Stomach smooth muscle (tissue), 2 donors: ENCODE measurements at regions not wholly inside any gene's neighbourhood (a gene's known extent, or its start where the extent isn't known, plus 50 kb on each side); places are given as distances from the start of the nearest gene placed in this dataset.

ENCODE experiments used
- H3K27ac ChIP-seq: one replicate; pipeline ENCODE4 v1.7.0; 2013; ENCODE audit warnings: mild to moderate bottlenecking, low read length, inconsistent platforms
- H3K27me3 ChIP-seq, 2 donors: one replicate each; pipeline ENCODE4 v1.7.0; 2013; ENCODE audit warnings: low read length in 2 of 2; ENCODE audit not compliant: insufficient read depth in 2 of 2, control insufficient read depth in 1 of 2
- H3K36me3 ChIP-seq, 2 donors: one replicate each; pipeline ENCODE4 v1.7.0; 2013; ENCODE audit warnings: low read length in 2 of 2; ENCODE audit not compliant: control insufficient read depth in 2 of 2, insufficient read depth in 2 of 2
- H3K4me1 ChIP-seq: one replicate; pipeline ENCODE4 v1.7.0; 2013; ENCODE audit warnings: low read length; ENCODE audit not compliant: control insufficient read depth, insufficient read depth
- H3K4me3 ChIP-seq, 2 donors: one replicate each; pipeline ENCODE4 v1.7.0; 2013; ENCODE audit warnings: low read length in 2 of 2
- H3K9ac ChIP-seq, 2 donors: one replicate each; pipeline ENCODE4 v1.7.0; 2013; ENCODE audit warnings: low read length in 2 of 2, mild to moderate bottlenecking in 1 of 2
- H3K9me3 ChIP-seq, 2 donors: one replicate each; pipeline ENCODE4 v1.7.0; 2013; ENCODE audit warnings: low read length in 2 of 2; ENCODE audit not compliant: control insufficient read depth in 2 of 2
- donor health status: healthy.
- donor health status: Pancreatic carcinoma.

DNA sequence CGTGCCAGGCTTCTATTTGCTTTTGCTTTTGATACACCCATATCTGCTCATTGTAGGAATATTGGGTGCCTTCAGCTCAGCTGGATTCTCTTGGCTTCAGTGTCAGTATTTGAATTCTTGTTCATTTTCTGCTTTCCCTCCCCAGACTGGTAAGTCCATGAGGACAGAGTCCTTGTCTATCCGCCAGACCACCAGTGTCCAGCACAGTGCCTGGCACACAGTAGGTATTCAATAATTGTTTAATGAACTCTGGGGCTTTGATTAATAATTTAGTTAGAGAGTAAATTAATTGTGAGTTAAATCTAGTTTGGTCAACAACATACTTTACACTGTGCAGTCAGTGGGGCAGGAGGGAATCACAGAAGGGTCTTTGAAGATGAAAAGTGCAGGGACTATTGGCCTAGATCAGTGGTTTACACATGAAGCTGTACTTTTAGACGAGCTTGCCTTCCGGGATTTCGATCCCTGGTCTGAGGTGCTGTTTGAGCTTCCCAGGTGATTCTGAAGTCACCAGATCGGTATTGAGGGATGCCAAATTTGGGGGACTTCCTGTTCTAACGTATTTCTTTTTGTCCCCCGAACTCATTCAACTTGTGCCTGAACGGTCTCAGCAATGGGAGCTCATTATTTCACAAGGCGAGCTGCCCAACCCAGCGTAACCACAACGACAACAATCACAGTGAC lies 119.1 kb upstream of the JUN start:
- no peaks in the 10 kb centered on the region for H3K9me3 ChIP-seq
- H3K4me3 ChIP-seq: peak overlapping the region; percentile 70 to 91
- H3K27ac ChIP-seq: peak overlapping the region; percentile 97
- H3K27me3 ChIP-seq: no peaks in the 10 kb centered on the region
- peaks cover 21% of the 10 kb centered on the region for H3K4me1 ChIP-seq
- H3K9ac ChIP-seq: peak overlapping the region; percentile 83 to 97
- H3K36me3 ChIP-seq: no peaks in the 10 kb centered on the region

DNA sequence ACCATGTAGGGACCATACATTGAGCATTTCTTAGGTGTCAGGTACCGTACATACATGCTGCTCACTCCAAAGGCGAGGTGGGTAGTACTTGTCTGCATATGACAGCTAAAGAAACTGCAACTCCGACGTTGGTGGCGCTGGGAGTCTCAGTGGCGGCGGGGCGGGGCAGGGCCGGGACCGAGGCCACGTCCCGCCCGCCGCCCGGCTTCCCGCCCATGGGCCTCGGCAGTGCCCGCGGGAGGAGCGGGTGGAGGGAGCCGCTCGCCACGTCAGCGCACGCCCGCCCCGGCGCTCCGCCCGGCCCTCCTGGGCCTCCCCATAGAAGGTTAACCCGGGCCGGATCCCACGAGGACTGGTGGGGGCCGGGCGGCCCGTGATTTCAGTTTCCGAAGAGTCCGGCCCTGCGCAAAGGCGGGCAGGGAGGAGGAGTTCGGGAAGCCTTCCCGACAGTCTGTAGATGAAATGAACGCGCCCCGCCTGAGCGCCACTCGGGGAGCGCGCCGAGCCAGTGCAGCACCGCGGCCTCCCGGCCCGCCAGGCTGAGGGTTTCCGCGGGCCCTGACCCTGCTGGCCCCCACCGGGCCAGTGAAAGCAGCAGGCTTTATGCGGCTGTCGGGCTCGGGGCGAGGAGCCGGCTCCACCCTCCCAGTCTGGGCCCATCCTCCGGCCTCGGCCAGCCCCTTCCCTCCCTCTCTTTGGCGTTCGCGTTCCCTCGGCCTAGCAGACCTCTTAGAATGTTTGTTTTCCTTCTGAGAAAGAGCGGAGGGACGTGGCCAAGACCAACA lies 119.9 kb upstream of the JUN start:
- Histone ChIP-seq H3K36me3 (no peaks in the 10 kb centered on the region), H3K27ac (peak overlapping the region; percentile 97), H3K4me1 (peaks cover 21% of the 10 kb centered on the region), H3K27me3 (no peaks in the 10 kb centered on the region), H3K4me3 (peak overlapping the region; percentile 70 to 91), H3K9ac (peak overlapping the region; percentile 83 to 97), H3K9me3 (no peaks in the 10 kb centered on the region)

DNA sequence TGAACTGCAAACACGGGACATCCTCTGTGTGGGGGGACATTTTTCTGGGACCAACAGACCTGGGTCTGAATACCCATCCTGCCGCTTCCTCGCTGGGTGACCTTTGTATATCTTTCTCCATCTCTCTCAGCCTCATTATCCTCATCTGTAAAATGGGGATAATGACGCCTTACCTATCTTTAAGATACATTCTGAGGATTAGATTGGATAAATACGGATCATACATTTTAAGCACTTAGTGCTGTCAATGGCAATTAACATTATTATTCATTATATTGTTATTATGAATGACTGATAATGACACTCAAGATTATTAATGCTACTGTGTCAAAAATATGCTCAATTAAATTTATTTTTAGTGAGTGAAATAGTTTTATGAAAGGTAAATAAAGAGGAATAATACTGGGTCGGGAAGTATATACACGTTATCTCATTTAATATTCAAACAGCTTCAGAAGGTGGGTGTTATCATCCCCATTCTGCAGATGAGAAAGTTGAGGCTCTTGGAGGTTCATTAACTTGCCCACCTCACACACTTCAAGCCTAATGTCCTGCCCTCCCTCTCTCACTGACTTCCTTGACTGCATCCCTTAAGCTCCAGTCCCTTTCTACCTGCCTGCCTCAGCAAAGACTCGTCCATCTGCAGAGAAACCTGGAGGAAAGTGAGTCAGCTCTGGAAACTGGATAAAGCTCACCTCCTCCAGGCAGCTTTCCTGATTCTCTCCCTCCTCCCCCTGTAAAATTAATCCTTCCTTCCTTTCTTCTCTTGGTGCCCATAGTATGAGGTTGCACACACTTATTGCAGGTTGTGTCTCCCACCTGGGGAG lies 120.7 kb upstream of the JUN start:
- Histone ChIP-seq H3K9me3 (no peaks in the 10 kb centered on the region), H3K27ac (peak overlapping the region; percentile 97), H3K9ac (peak overlapping the region; percentile 83 to 97), H3K4me3 (peak overlapping the region; percentile 51 to 91), H3K27me3 (no peaks in the 10 kb centered on the region), H3K36me3 (no peaks in the 10 kb centered on the region), H3K4me1 (peaks cover 14% of the 10 kb centered on the region)

DNA sequence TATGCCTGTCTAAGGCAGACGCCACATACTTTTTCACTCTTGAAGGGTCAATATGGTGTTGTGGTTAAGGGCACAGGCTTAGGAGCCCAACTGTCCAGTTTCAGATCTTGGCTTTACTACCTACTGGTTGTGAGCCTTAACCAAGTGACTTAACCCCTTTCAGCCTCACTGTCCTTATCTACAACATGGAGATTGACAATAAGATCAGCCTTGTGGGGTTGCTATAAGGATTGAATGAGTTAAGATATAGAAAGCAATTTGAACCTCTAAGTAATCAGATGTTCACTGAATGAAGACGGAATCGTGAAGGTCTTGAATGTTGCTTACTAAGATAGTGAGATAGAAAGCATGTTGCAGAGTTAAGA lies 121.3 kb upstream of the JUN start:
- Histone ChIP-seq H3K36me3 (no peaks in the 10 kb centered on the region), H3K27me3 (no peaks in the 10 kb centered on the region), H3K4me1 (peaks cover 14% of the 10 kb centered on the region), H3K27ac (no peak overlapping the region), H3K9ac (no peak overlapping the region), H3K9me3 (no peaks in the 10 kb centered on the region), H3K4me3 (no peak overlapping the region)

DNA sequence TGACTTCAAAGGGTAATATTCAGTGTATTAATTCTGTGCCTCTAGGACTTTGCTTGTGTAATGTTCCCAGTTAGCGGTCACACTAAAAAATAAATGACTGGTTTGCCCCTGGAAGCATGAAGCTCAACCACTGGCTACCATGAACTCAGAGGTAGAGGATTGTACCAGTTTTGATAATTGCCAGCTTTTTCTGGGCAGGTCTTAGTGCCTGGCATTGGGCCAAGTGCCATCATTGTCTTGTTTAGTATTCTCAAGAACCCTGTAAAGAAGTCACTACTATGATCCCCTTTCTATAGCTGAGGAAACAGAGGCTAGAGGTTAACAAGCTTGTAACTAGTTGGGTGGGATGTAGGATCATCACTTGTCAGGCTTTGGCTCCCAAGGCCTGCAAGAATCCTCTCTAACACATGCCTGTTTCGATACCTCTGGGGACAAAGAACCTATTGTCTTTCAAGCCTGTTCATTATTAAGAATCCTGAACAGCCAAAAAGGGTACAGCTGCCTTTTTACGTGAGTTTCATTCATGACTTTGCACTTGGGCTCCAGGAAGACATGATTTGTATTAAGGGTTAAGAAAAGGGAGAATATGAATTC lies 121.9 kb upstream of the JUN start:
- no peak overlapping the region for H3K4me3 ChIP-seq
- no peaks in the 10 kb centered on the region for H3K27me3 ChIP-seq
- H3K4me1 ChIP-seq: peaks cover 14% of the 10 kb centered on the region
- H3K9me3 ChIP-seq: no peaks in the 10 kb centered on the region
- no peak overlapping the region for H3K27ac ChIP-seq
- no peak overlapping the region for H3K9ac ChIP-seq
- no peaks in the 10 kb centered on the region for H3K36me3 ChIP-seq

DNA sequence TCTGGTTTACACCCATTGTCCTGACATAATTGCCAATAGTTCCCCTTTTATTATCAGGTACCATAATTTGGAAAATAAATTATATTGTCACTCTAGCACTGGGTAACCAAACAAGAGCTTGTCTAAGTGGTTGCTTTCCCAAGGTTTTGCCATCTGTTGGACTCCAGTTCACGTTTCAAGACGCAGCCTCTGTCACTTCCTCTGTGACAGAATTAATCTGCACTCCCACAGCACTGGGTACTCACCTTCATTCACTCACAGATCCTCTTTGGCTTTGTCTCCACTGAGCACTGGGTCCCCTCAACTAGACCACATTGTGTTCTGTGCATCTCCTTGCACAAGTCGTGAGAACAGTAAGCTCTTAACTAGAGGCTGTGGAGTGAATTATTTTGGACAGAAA lies 123.6 kb upstream of the JUN start:
- H3K27ac ChIP-seq: no peak overlapping the region
- H3K4me1 ChIP-seq: peaks cover 14% of the 10 kb centered on the region

DNA sequence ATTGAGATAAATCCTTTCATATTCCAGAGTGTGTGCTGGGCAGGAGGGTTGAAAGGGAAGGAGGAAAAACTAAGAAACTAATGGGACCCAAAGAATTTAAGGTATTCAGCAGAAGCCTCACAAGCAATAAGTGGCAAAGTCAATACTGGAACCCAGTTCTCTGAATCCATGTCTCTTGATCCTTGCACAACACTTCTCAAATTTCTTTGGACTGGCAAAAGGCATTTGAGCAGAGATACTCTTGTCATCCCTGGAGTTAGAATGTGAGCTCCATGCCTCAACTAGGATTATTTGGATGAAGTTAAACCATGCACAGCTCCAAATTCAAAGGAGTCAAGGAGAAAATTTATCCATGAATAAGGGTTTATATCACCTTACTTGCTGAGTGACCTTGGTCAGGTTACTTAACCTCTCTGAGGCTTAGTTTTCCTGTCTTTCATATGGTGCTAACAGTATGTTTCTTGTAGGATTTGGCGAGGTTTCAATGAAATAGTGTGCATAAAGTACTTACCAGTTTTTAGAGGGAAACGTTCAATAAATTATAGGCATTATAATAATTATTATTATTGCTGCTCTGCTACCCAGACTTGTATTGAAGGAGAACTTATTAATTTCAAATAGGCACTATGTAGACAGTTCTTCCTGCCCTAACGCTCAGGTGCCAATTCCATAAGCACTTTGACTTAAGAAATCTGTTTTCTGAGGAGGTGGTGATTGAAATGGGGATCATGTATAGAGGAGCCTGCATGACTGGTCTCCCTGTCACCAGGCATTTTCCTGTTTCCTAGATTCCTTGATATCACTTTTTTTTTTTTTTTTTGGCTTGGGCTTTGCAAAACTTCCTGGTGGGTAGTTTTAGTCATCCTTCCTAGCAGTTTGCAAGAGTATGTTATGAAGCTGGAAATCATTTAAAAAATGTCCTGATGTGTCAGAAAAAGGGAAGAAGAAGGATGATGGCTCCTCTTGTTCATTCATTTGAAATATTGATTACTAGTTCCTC lies 125.0 kb upstream of the JUN start:
- H3K4me1 ChIP-seq: peaks cover 4% of the 10 kb centered on the region
- no peak overlapping the region for H3K27ac ChIP-seq
- no peaks in the 10 kb centered on the region for H3K27me3 ChIP-seq
- no peaks in the 10 kb centered on the region for H3K36me3 ChIP-seq
- H3K9me3 ChIP-seq: no peaks in the 10 kb centered on the region
- H3K4me3 ChIP-seq: no peak overlapping the region
- H3K9ac ChIP-seq: no peak overlapping the region

More for the DNA sequence above, 123.6 kb upstream of the JUN start:
- Histone ChIP-seq H3K9ac (no peak overlapping the region), H3K36me3 (no peaks in the 10 kb centered on the region), H3K4me3 (no peak overlapping the region), H3K9me3 (no peaks in the 10 kb centered on the region), H3K27me3 (no peaks in the 10 kb centered on the region)

DNA sequence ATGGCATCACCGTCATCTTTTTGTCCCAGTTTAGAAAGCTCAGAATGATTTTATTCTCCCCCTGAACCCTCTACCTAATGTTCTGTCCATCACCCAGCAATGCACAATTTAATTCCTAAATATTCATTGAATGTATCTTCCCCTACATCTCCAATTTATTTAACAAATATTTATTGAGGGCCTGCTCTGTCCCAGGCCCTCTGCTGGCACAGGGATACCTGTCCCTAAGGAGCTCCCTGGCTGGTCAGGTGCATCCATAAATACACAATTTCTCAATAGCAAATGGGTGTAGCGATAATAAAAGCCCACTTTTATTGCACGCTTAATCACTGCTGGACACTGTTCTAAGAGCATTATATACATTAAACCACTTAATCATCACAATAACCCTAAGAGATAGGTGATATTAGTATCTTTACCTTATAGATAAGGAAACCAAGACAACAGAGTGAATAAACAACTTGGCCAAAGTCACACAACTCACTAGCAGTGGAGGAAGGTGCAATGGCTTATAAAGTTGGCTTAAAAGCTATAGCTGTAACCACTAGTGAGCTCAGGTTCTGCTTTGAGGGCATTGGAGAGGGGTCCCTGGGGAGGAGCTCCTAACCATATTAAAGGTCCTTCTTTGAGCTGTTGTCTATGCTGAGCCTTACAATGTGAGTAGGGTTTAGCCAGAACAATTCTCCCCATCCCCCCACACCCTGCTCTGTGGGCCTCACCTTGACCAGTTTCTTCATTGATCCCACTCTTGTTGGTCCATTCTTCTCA lies 126.3 kb upstream of the JUN start:
- no peak overlapping the region for H3K27ac ChIP-seq
- H3K4me3 ChIP-seq: no peak overlapping the region
- no peaks in the 10 kb centered on the region for H3K36me3 ChIP-seq
- no peaks in the 10 kb centered on the region for H3K27me3 ChIP-seq
- H3K4me1 ChIP-seq: no peaks in the 10 kb centered on the region
- H3K9me3 ChIP-seq: no peaks in the 10 kb centered on the region
- H3K9ac ChIP-seq: no peak overlapping the region

DNA sequence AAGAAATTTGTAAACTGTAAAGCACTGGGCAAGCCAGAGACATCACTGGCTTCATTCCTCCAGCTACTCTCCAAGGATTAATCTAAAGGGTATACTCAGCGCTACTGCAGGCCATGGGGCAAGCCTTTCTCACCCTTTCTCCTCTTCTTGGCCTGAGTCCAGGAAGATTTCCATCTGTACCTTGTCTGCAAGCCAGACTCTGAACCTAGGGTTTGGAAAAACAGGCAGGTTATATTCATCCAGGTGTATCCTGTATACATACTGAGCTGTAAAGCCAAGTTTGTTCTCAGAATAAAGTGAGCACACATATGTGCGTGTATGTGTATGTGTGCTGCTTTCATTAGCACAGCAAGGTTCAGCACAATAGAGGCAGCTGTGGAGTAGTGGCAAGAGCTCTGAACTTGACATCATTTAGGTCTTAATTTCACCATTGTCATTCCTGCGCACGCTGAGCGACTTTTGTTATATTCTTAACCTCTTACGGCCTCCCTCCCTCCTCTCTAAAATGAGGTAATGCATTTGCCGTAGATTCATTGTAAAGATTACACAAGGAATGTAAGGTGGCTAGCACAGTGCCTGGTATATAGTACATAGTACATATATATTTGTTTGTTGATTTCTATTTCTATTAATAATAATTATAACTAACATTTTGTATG lies 128.1 kb upstream of the JUN start:
- no peaks in the 10 kb centered on the region for H3K36me3 ChIP-seq
- no peak overlapping the region for H3K9ac ChIP-seq
- H3K9me3 ChIP-seq: peaks cover 0 to 3% of the 10 kb centered on the region in 2 donors
- no peak overlapping the region for H3K4me3 ChIP-seq
- H3K4me1 ChIP-seq: no peaks in the 10 kb centered on the region
- no peak overlapping the region for H3K27ac ChIP-seq
- H3K27me3 ChIP-seq: no peaks in the 10 kb centered on the region
